ENCODE measurements at regions not wholly inside any gene's neighbourhood (a gene's known extent, or its start where the extent isn't known, plus 50 kb on each side); places are given as distances from the start of the nearest gene placed in this dataset.

- TF ChIP-seq, protein P1, sequence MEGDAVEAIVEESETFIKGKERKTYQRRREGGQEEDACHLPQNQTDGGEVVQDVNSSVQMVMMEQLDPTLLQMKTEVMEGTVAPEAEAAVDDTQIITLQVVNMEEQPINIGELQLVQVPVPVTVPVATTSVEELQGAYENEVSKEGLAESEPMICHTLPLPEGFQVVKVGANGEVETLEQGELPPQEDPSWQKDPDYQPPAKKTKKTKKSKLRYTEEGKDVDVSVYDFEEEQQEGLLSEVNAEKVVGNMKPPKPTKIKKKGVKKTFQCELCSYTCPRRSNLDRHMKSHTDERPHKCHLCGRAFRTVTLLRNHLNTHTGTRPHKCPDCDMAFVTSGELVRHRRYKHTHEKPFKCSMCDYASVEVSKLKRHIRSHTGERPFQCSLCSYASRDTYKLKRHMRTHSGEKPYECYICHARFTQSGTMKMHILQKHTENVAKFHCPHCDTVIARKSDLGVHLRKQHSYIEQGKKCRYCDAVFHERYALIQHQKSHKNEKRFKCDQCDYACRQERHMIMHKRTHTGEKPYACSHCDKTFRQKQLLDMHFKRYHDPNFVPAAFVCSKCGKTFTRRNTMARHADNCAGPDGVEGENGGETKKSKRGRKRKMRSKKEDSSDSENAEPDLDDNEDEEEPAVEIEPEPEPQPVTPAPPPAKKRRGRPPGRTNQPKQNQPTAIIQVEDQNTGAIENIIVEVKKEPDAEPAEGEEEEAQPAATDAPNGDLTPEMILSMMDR (IDR thresholded peaks at IDR 0.05), result no peak
- TF ChIP-seq POLR2A (IDR thresholded peaks at IDR 0.05), result no peak
Measured at GRCh38 chr17:20890338-20890737, 152.5 kb downstream of the USP22 start.
